ENCODE measurements at regions not wholly inside any gene's neighbourhood (a gene's known extent, or its start where the extent isn't known, plus 50 kb on each side); places are given as distances from the start of the nearest gene placed in this dataset.
A peak's percentile ranks its signal among the peaks of the same experiment; 100 is the strongest.

- in situ Hi-C loops (cut with HindIII; ENCODE audit: low pct_unique_long_range_greater_than_20kb, low sequenced_read_pairs) = no loop called here
- DNase-seq (ENCODE audit: low read depth, low spot score) = peak; percentile 38
Measured at GRCh38 chr5:67375606-67376005, 179.0 kb upstream of the CD180 start.

- in situ Hi-C loops (cut with HindIII; ENCODE audit: low pct_unique_long_range_greater_than_20kb, low sequenced_read_pairs) = no loop called here
- DNase-seq (ENCODE audit: low read depth, low spot score) = no peak
Measured at GRCh38 chr5:67374378-67374777, 177.8 kb upstream of the CD180 start.

- DNase-seq (ENCODE audit: low read depth, low spot score) = no peak
- in situ Hi-C loops (cut with HindIII; ENCODE audit: low pct_unique_long_range_greater_than_20kb, low sequenced_read_pairs) = no loop called here
Measured at GRCh38 chr5:67373518-67373917, 176.9 kb upstream of the CD180 start.

GRCh38 chr5:67372887-67373286 is 176.3 kb upstream of the CD180 start:
- no peak for DNase-seq (ENCODE audit: low read depth, low spot score)
- in situ Hi-C loops (cut with HindIII; ENCODE audit: low pct_unique_long_range_greater_than_20kb, low sequenced_read_pairs) = no loop called here

- no peak for DNase-seq (ENCODE audit: low read depth, low spot score)
- in situ Hi-C loops (cut with HindIII; ENCODE audit: low pct_unique_long_range_greater_than_20kb, low sequenced_read_pairs) = no loop called here
Measured at GRCh38 chr5:67371924-67372323, 175.3 kb upstream of the CD180 start.

- in situ Hi-C loops (cut with HindIII; ENCODE audit: low pct_unique_long_range_greater_than_20kb, low sequenced_read_pairs) = no loop called here
- no peak for DNase-seq (ENCODE audit: low read depth, low spot score)
Measured at GRCh38 chr5:67366691-67367395, 170.2 kb upstream of the CD180 start.

- in situ Hi-C loops (cut with HindIII; ENCODE audit: low pct_unique_long_range_greater_than_20kb, low sequenced_read_pairs) = no loop called here
- DNase-seq (ENCODE audit: low read depth, low spot score) = no peak
Measured at GRCh38 chr5:67366276-67366675, 169.7 kb upstream of the CD180 start.

GRCh38 chr5:67364381-67364970 is 167.9 kb upstream of the CD180 start:
- DNase-seq (ENCODE audit: low read depth, low spot score) = no peak
- in situ Hi-C loops (cut with HindIII; ENCODE audit: low pct_unique_long_range_greater_than_20kb, low sequenced_read_pairs) = no loop called here

GRCh38 chr5:67363963-67364362 is 167.4 kb upstream of the CD180 start:
- in situ Hi-C loops (cut with HindIII; ENCODE audit: low pct_unique_long_range_greater_than_20kb, low sequenced_read_pairs) = no loop called here

GRCh38 chr5:67363180-67363709 is 166.6 kb upstream of the CD180 start:
- in situ Hi-C loops (cut with HindIII; ENCODE audit: low pct_unique_long_range_greater_than_20kb, low sequenced_read_pairs) = no loop called here
- DNase-seq (ENCODE audit: low read depth, low spot score) = no peak

More at GRCh38 chr5:67363963-67364362, 167.4 kb upstream of the CD180 start:
- DNase-seq (ENCODE audit: low read depth, low spot score) = no peak

GRCh38 chr5:67361932-67362729 is 165.5 kb upstream of the CD180 start:
- DNase-seq (ENCODE audit: low read depth, low spot score) = no peak
- in situ Hi-C loops (cut with HindIII; ENCODE audit: low pct_unique_long_range_greater_than_20kb, low sequenced_read_pairs) = no loop called here

- DNase-seq (ENCODE audit: low read depth, low spot score) = no peak
- in situ Hi-C loops (cut with HindIII; ENCODE audit: low pct_unique_long_range_greater_than_20kb, low sequenced_read_pairs) = no loop called here
Measured at GRCh38 chr5:67360047-67360446, 163.4 kb upstream of the CD180 start.

GRCh38 chr5:67358186-67358585 is 161.6 kb upstream of the CD180 start:
- in situ Hi-C loops (cut with HindIII; ENCODE audit: low pct_unique_long_range_greater_than_20kb, low sequenced_read_pairs) = no loop called here
- no peak for DNase-seq (ENCODE audit: low read depth, low spot score)

GRCh38 chr5:67355120-67355713 is 158.6 kb upstream of the CD180 start:
- no peak for DNase-seq (ENCODE audit: low read depth, low spot score)
- in situ Hi-C loops (cut with HindIII; ENCODE audit: low pct_unique_long_range_greater_than_20kb, low sequenced_read_pairs) = no loop called here

GRCh38 chr5:67353500-67354450 is 157.2 kb upstream of the CD180 start:
- in situ Hi-C loops (cut with HindIII; ENCODE audit: low pct_unique_long_range_greater_than_20kb, low sequenced_read_pairs) = no loop called here
- DNase-seq (ENCODE audit: low read depth, low spot score) = no peak

GRCh38 chr5:67350618-67351201 is 154.1 kb upstream of the CD180 start:
- DNase-seq (ENCODE audit: low read depth, low spot score) = peak; percentile 43
- in situ Hi-C loops (cut with HindIII; ENCODE audit: low pct_unique_long_range_greater_than_20kb, low sequenced_read_pairs) = no loop called here

- in situ Hi-C loops (cut with HindIII; ENCODE audit: low pct_unique_long_range_greater_than_20kb, low sequenced_read_pairs) = no loop called here
- DNase-seq (ENCODE audit: low read depth, low spot score) = peak; percentile 20
Measured at GRCh38 chr5:67350185-67350584, 153.6 kb upstream of the CD180 start.

All from SK-MEL-5 (cell line).